GM21423 (cell line): ENCODE measurements at regions not wholly inside any gene's neighbourhood (a gene's known extent, or its start where the extent isn't known, plus 50 kb on each side); places are given as distances from the start of the nearest gene placed in this dataset.
"Not testable (repeated sequence)": the region's sequence is repeated elsewhere in the genome, so short reads cannot be mapped to it uniquely, and the experiment has no call there.

Source experiments
- ATAC-seq: cut with Tn5 transposase; IDR thresholded peaks from one replicate; pipeline ENCODE4 v1.9.1; 2021; ENCODE audit warnings: mild to moderate bottlenecking, moderate library complexity; ENCODE audit not compliant: unreplicated experiment

- no peak for ATAC-seq
These were observed 488.0 kb downstream of the BCKDHB start for GRCh38 chr6:80594461-80594860.

GRCh38 chr6:80592436-80592835 lies 486.0 kb downstream of the BCKDHB start:
- ATAC-seq: no peak

- no peak for ATAC-seq
These were observed 479.8 kb downstream of the BCKDHB start for GRCh38 chr6:80586242-80586641.

- ATAC-seq: no peak
These were observed 473.0 kb downstream of the BCKDHB start for GRCh38 chr6:80579391-80580023.

- ATAC-seq: not testable (repeated sequence)
These were observed 466.8 kb downstream of the BCKDHB start for GRCh38 chr6:80573320-80573719.

- no peak for ATAC-seq
These were observed 459.9 kb downstream of the BCKDHB start for GRCh38 chr6:80566361-80566760.

GRCh38 chr6:80553071-80553740 lies 446.7 kb downstream of the BCKDHB start:
- no peak for ATAC-seq

- ATAC-seq: no peak
These were observed 444.3 kb downstream of the BCKDHB start for GRCh38 chr6:80550748-80551147.

- no peak for ATAC-seq
These were observed 443.8 kb downstream of the BCKDHB start for GRCh38 chr6:80550281-80550680.

- ATAC-seq: no peak
These were observed 442.1 kb downstream of the BCKDHB start for GRCh38 chr6:80548532-80548931.

- ATAC-seq: no peak
These were observed 441.4 kb downstream of the BCKDHB start for GRCh38 chr6:80547827-80548226.

- ATAC-seq: no peak
These were observed 438.7 kb downstream of the BCKDHB start for GRCh38 chr6:80544976-80545722.

GRCh38 chr6:80544555-80544954 lies 438.1 kb downstream of the BCKDHB start:
- ATAC-seq: no peak

- no peak for ATAC-seq
These were observed 437.2 kb downstream of the BCKDHB start for GRCh38 chr6:80543598-80544222.

GRCh38 chr6:80543151-80543550 lies 436.7 kb downstream of the BCKDHB start:
- no peak for ATAC-seq

- ATAC-seq: no peak
These were observed 435.4 kb downstream of the BCKDHB start for GRCh38 chr6:80541886-80542285.

- ATAC-seq: peak; percentile 52
These were observed 434.7 kb downstream of the BCKDHB start for GRCh38 chr6:80541181-80541580.

- ATAC-seq: peak; percentile 7
These were observed 434.2 kb downstream of the BCKDHB start for GRCh38 chr6:80540700-80541099.

GRCh38 chr6:80537118-80537972 lies 430.9 kb downstream of the BCKDHB start:
- no peak for ATAC-seq

GRCh38 chr6:80535914-80536565 lies 429.6 kb downstream of the BCKDHB start:
- ATAC-seq: no peak
